B cell (primary cell): ENCODE measurements at regions not wholly inside any gene's neighbourhood (a gene's known extent, or its start where the extent isn't known, plus 50 kb on each side); places are given as distances from the start of the nearest gene placed in this dataset.

Experiments used
- CTCF ChIP-seq: fragments of 200-600 bp; IDR thresholded peaks from one replicate; pipeline ENCODE4 v1.8.0; 2022; ENCODE audit warnings: antibody characterized with exemption, mild to moderate bottlenecking
- EZH2 ChIP-seq: IDR thresholded peaks from 2 replicates; pipeline ENCODE4 v1.6.1; 2012; ENCODE audit warnings: borderline replicate concordance, low read depth, mild to moderate bottlenecking, moderate library complexity, low read length; ENCODE audit not compliant: insufficient read depth, poor library complexity, severe bottlenecking

DNA sequence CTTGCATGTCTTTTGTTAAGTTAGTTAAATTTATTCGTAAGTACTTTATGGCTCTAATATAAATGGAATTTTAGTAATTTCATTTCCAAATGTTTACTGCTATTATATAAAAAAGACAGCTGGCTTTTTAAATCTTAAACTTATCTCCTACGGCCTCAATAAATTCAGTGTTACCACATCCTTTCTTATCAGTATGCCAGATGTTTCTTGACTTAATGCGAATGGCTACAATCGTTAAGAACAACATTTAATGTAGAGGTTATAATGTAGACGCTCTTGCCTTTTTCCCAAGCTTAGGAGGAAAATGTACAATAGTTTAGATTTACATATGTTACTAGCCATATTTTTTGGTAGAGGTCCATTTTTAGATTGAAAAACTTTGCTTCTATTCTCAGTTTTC, 659.4 kb downstream of the TENT5A start:
- TF ChIP-seq EZH2, result no peak
- TF ChIP-seq CTCF, result no peak
